ENCODE measurements at regions not wholly inside any gene's neighbourhood (a gene's known extent, or its start where the extent isn't known, plus 50 kb on each side); places are given as distances from the start of the nearest gene placed in this dataset.

DNA sequence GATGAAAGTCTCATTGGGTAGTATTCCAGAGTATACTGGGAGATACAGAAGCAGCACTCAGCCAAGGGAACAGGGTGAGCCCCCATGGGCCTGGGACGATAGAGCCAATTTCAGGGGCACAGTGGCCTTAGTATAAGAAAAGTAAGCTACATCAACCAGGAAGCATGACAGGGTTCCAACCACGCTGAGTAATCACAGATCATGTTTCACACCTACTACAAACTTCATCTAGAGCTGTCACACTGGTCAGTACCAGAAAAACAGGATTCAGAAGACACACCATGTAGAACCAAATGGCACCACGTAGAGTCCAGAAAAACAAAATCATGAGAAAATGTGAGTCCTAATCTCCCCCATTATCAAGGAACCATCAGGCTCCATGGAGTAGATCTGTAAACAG lies 1292.4 kb upstream of the MIR17HG start:
- no peak overlapping the region for H3K27ac ChIP-seq (ENCODE audit: low read depth in 1 of 2, low read length in 2 of 2)
- TF ChIP-seq, protein P1, sequence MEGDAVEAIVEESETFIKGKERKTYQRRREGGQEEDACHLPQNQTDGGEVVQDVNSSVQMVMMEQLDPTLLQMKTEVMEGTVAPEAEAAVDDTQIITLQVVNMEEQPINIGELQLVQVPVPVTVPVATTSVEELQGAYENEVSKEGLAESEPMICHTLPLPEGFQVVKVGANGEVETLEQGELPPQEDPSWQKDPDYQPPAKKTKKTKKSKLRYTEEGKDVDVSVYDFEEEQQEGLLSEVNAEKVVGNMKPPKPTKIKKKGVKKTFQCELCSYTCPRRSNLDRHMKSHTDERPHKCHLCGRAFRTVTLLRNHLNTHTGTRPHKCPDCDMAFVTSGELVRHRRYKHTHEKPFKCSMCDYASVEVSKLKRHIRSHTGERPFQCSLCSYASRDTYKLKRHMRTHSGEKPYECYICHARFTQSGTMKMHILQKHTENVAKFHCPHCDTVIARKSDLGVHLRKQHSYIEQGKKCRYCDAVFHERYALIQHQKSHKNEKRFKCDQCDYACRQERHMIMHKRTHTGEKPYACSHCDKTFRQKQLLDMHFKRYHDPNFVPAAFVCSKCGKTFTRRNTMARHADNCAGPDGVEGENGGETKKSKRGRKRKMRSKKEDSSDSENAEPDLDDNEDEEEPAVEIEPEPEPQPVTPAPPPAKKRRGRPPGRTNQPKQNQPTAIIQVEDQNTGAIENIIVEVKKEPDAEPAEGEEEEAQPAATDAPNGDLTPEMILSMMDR (IDR thresholded peaks at IDR 0.05; ENCODE audit: low read depth, low read length, missing input control) = no peak
- TF ChIP-seq GABPA (IDR thresholded peaks at IDR 0.05 in 1 of 2, conservative IDR thresholded peaks at IDR 0.05 in 1 of 2) (no peak), NR2F2 (IDR thresholded peaks at IDR 0.05) (no peak), JUND (IDR thresholded peaks at IDR 0.05) (no peak), ZBTB33 (IDR thresholded peaks at IDR 0.05) (no peak), EGR1 (IDR thresholded peaks at IDR 0.05; ENCODE audit: low read depth in 2 of 2) (no peak), HNF4G (IDR thresholded peaks at IDR 0.05) (no peak), RXRA (IDR thresholded peaks at IDR 0.05) (no peak), YY1 (IDR thresholded peaks at IDR 0.05) (no peak), ATF3 (IDR thresholded peaks at IDR 0.05) (no peak), FOXA2 (IDR thresholded peaks at IDR 0.05) (no peak), SP1 (IDR thresholded peaks at IDR 0.05) (no peak), HNF4A (conservative IDR thresholded peaks at IDR 0.05) (no peak), RAD21 (IDR thresholded peaks at IDR 0.05) (no peak), REST (IDR thresholded peaks at IDR 0.05) (no peak), FOXA1 (IDR thresholded peaks at IDR 0.05) (no peak), TAF1 (conservative IDR thresholded peaks at IDR 0.05) (no peak)
- TF ChIP-seq, protein P2, sequence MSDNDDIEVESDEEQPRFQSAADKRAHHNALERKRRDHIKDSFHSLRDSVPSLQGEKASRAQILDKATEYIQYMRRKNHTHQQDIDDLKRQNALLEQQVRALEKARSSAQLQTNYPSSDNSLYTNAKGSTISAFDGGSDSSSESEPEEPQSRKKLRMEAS (IDR thresholded peaks at IDR 0.05) = no peak
- 53% methylated on average over 3 of the region's 3 CpGs for WGBS
- no peak for DNase-seq (ENCODE audit: low spot score)
- H3K9ac ChIP-seq (ENCODE audit: low read depth in 1 of 2, low read length in 2 of 2) = no peak overlapping the region
- no peaks in the 10 kb centered on the region for H3K27me3 ChIP-seq (ENCODE audit: control insufficient read depth in 4 of 4, insufficient read depth in 4 of 4, low read length in 3 of 4)
- H3K4me1 ChIP-seq (ENCODE audit: control insufficient read depth in 4 of 4, insufficient read depth in 4 of 4, low read length in 3 of 4) = no peaks in the 10 kb centered on the region
- no peaks in the 10 kb centered on the region for H3K36me3 ChIP-seq (ENCODE audit: control insufficient read depth in 4 of 4, insufficient read depth in 3 of 4, low read depth in 1 of 4, low read length in 3 of 4)
- H3K9me3 ChIP-seq (ENCODE audit: control insufficient read depth in 4 of 4, low read length in 3 of 4) = no peaks in the 10 kb centered on the region
- no peak overlapping the region for H3K4me3 ChIP-seq (ENCODE audit: low read depth in 1 of 3, low read length in 3 of 3)

Data from liver (tissue), 8 donors.